NCI-H748 treated with DMSO at 0.1 percent for 48 hours (cell line): ENCODE measurements at regions not wholly inside any gene's neighbourhood (a gene's known extent, or its start where the extent isn't known, plus 50 kb on each side); places are given as distances from the start of the nearest gene placed in this dataset.
"Not testable (repeated sequence)": the region's sequence is repeated elsewhere in the genome, so short reads cannot be mapped to it uniquely, and the experiment has no call there.

Source experiments
- DNase-seq: peaks from one replicate; lab custom pipeline; 2025; lab: John Stamatoyannopoulos, UW

GRCh38 chr20:56769921-56770600 is 141.0 kb downstream of the TFAP2C start:
- DNase-seq: no peak

GRCh38 chr20:56773749-56774148 is 144.6 kb downstream of the TFAP2C start:
- no peak for DNase-seq

DNA sequence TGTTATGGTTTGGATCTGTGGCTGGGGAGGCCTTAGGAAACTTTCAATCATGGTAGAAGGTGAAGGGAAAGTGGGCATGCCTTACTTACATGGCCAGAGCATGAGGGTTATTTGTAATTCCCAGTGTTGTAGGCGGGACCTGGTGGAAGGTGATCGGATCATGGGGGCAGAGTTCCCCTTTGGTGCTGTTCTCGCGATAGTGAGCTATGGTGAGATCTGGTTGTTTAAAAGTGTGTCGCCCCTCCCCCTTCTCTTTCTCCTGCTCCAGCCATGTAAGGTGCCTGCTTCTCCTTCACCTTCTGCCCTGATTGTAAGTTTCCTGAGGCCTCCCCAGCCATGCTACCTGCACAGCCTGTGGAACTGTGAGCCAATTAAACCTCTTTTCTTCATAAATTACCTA is 145.8 kb downstream of the TFAP2C start:
- no peak for DNase-seq

GRCh38 chr20:56776345-56776744 is 147.2 kb downstream of the TFAP2C start:
- no peak for DNase-seq

GRCh38 chr20:56778765-56779195 is 149.7 kb downstream of the TFAP2C start:
- DNase-seq: no peak

DNA sequence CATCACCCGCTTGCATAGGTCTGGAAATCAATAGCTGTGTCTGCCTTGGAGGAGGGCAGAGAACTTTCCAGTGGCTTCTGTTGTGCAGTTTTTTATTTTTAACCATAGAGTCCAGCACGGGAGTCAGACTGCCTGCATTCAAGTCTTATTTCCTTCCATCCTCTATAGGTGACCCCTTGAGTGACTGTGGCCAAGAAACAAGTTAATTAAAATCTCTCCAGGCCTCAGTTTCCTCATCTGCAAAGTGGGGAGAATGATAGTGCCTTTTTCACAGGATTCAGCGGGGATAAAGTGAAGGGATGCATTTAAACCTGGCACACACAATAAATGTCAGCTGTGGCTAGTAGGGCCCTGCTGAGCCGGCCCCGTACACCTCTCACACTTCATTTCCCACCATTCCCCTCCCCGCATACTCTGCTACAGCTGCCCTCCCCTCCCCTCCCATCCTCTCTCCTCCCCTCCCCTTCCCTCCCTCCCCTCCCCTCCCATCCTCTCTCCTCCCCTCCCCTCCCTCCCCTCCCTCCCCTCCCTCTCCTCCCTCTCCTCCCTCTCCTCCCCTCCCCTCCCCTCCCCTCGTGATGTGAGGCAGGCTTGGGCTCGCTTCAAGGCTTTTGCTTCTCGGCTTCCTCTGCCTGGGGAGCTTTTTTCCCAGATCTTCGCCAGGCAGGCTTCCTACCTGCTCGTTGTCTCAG is 150.5 kb downstream of the TFAP2C start:
- DNase-seq: no peak

DNA sequence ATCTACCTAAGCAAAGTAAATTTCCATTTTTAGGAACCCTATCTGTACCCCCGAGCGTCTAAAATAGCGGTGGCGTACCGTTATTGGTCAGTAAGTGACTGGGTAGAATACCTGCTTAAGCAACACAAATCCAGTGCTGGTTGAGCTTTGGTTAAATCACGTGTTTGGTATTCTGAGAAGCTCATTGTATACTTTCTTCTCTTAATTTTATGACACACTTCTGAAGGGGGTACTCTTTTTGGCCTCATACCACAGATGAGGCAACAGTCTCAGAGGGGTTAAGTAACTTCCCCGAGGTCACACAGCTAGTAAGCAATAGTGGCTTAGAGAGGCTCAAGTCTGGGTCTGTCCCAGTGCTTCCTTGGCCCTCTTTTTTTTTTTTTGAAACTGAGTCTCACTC is 151.2 kb downstream of the TFAP2C start:
- DNase-seq: no peak

GRCh38 chr20:56781108-56781739 is 152.1 kb downstream of the TFAP2C start:
- DNase-seq: no peak

GRCh38 chr20:56781987-56782560 is 153.0 kb downstream of the TFAP2C start:
- DNase-seq: not testable (repeated sequence)

DNA sequence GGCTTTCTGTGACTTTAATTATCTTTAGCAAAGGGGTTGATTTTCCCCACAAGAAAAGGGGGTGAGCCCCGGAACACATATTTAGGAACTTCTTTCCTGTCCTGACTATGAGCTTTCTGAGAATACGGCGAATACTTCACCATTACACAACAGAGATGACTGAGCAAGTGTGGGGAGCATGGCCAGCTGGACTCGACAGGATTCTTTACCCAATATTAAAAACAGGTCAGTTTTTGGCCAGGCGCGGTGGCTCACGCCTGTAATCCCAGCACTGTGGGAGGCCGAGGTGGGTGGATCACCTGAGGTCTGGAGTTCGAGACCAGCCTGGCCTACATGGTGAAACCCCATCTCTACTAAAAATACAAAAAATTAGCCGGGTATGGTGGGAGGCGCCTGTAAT is 153.7 kb downstream of the TFAP2C start:
- DNase-seq: not testable (repeated sequence)

GRCh38 chr20:56783826-56784225 is 154.7 kb downstream of the TFAP2C start:
- DNase-seq: no peak

DNA sequence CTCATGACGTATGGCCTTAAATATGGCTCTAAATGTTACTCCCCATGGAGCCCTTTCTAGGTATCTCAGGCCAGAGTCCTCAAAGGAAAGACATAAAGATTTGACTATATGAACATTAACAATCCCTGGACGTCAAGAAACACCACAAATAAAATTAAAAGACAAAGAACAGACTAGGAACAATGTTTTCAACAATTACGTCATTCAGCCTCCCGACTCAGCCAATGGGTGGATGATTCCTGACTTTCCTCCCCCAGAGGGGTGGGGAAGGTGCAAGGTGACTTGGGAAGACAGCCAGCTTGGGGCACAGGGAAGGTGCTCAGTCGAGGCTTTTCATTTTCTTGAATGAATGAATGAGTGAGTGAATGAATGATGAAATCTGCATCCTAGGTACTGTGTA is 157.4 kb downstream of the TFAP2C start:
- DNase-seq: no peak

DNA sequence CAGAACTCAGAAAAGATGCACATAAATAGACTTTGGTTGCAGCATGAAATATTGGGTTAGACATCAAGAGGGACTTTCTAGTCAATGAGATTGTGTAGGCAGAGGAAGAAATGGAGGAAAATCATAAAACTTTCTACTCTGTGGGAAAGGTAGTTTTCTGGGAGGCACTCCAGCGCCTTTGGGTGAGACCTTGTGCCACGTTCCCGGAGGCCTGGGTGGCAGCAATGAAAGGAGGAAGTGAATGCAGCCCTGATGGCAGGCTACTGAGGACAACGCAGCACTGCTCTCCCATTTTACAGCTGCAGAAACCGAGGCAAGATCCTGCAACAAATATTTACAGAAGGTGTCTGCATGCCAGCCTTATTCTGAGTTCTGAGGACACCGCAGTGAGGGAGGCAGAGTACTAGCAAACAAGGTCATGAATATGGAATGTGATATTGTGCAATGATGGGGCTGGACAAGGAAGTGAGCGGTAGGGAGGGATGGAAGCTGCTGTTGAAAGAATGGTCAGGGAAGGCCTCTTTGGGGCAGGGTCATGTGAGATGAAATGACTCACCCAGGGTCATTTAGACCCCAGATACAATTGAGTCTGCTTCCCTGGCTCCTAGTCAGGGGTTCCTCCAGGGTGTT is 159.1 kb downstream of the TFAP2C start:
- DNase-seq: no peak

- DNase-seq: no peak
Measured at GRCh38 chr20:56788671-56789610, 159.8 kb downstream of the TFAP2C start.

DNA sequence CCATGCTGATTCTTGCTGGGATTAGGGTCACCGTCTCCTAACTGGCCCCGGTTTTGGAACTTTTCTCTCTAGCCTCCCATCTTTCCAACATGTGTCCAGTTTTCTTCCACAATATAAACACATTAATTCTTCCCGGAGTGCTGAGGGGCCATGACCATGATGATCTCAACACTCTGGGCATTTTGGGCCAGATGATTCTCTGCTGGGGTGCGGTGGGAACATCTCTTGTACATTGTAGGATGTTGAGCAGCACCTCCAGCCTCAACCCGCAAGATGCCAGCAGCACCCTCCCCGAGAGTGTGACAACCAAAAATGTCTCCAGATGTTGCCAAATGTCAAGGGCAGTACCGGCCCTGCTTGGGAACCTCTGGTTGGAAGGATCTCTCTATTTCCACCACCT is 164.8 kb downstream of the TFAP2C start:
- DNase-seq: no peak

DNA sequence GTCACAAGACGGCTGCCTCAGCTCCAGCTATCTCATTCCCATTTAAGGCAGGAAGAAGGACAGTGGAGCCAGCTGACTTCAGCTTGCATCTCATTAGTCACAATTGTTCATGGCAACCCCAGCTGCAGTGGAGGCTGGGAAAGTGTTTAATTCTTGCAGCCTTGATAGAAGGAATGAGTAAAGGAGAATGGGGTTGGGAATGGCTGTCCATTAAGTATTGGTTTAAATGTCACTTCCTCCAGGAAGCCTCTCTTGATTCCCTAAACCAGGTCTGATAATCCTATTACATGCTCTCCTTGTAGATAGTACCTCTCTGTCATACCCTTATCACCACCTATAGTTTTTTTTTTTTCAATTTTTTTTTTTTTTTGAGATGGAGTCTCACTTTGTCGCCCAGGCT is 166.4 kb downstream of the TFAP2C start:
- no peak for DNase-seq

- no peak for DNase-seq
Measured at GRCh38 chr20:56796345-56796744, 167.2 kb downstream of the TFAP2C start.

DNA sequence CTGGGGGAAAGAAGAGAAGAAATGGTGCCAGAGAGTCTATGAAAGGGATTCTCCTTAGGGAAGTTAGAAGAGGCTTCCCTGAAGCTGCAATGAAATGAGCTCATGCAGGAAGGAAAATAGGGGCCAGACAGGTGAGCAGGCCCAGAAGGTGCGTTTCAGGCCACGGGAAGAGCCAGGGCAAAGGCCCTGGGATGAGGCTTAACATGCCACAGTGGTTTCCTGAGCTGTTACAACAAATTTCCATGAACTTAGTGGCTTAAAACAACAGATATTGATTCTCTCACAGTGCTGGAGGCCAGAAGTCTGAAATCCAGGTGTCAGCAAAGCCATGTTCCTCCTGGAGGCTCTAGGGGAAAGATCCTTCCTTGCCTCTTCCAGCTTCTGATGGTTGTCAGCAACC is 167.9 kb downstream of the TFAP2C start:
- DNase-seq: no peak

DNA sequence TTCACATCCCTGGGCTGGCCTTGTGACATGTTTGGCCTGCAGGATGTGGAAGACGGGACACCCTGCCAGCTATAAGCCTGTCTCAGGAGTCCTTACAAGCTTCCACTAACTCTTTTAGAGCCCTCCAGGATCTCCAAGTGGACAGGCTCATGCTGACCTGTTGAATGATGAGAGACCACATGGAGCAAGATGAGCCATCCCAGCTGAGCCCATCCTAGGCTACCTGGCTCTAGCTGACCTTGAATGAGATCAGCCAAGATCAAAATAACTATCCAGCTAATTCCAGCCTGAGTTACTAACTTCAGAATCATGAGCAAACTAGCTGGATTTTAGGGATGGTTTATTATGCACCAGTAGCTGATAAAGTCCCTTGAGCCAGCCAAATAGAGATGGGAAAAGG is 169.5 kb downstream of the TFAP2C start:
- no peak for DNase-seq

DNA sequence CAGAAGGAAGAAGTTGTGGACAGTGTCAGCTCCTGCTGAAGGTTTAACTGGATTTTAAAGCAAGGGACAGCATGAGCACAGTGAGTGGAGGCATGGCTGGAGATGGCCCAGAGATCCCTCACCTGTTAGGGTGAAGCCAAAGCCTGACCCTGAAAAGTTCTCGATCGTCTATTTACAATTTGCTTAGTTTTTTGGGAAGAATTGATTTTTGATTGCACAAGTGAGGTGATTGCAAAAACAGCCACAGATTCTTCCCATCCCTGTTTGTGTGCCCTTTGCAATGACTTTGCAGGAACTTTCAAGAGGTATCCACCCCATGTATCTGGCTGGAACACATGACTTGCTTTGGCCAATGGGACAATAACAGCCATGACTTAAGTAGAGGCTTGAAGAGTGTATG is 170.1 kb downstream of the TFAP2C start:
- DNase-seq: no peak

DNA sequence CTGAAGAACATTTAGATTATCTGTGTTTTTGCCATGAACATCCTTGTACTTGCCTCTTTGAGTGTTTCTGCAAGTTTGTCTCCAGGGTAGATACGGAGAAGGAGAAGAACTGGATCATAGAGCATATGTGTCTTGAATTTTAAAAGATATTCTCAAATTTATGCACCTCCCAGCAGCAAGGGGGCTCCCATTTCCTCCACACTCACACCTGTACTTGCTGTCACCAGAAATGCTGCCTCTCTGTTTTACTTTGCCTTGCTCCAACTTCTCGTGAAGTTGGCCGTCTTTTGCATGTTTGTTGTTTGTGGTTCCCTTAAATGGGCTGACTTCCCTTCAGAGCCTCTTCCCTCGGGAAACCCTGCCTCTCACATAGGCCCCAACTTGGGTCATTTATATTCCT is 171.0 kb downstream of the TFAP2C start:
- no peak for DNase-seq
